ENCODE measurements at regions not wholly inside any gene's neighbourhood (a gene's known extent, or its start where the extent isn't known, plus 50 kb on each side); places are given as distances from the start of the nearest gene placed in this dataset.

DNA sequence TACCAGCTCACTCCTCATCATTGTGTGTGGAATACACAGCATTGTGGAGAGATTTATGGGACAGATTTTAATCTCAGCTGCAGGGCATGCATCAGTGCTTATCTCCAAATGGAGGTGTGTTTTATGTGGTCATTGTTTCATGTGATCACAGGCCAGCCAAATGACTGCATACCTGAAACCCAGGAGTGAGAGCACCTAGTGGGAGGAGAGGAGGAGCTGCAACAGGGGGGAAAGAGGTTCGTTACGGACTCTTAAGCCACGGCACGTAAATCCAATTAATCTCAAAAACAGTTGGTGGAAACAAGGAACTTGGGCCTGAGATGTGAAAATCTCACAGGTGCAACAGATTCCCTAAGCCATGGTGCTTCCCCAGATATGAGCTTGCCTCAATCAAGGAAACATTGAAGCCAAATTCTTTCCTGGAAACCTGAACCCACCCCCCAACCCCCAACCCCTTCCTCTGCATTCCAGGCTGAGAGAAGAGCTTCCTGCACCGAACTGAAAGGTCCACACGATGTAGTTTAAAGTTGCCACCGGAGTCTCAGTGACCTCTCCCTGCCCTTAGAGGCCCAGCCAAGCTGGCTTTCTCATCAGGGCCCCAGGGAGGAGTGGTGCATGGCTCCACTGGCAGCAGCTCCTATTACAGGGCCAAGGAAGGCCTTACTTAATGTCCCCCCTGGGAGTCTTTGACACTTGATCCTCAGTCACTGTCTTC lies 167.4 kb downstream of the C1D start:
- TF ChIP-seq, protein P1, sequence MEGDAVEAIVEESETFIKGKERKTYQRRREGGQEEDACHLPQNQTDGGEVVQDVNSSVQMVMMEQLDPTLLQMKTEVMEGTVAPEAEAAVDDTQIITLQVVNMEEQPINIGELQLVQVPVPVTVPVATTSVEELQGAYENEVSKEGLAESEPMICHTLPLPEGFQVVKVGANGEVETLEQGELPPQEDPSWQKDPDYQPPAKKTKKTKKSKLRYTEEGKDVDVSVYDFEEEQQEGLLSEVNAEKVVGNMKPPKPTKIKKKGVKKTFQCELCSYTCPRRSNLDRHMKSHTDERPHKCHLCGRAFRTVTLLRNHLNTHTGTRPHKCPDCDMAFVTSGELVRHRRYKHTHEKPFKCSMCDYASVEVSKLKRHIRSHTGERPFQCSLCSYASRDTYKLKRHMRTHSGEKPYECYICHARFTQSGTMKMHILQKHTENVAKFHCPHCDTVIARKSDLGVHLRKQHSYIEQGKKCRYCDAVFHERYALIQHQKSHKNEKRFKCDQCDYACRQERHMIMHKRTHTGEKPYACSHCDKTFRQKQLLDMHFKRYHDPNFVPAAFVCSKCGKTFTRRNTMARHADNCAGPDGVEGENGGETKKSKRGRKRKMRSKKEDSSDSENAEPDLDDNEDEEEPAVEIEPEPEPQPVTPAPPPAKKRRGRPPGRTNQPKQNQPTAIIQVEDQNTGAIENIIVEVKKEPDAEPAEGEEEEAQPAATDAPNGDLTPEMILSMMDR (IDR thresholded peaks at IDR 0.05), result no peak
- no peak for TF ChIP-seq ZFX (IDR thresholded peaks at IDR 0.05; ENCODE audit: borderline replicate concordance)
- H3K27ac ChIP-seq, result no peak overlapping the region

DNA sequence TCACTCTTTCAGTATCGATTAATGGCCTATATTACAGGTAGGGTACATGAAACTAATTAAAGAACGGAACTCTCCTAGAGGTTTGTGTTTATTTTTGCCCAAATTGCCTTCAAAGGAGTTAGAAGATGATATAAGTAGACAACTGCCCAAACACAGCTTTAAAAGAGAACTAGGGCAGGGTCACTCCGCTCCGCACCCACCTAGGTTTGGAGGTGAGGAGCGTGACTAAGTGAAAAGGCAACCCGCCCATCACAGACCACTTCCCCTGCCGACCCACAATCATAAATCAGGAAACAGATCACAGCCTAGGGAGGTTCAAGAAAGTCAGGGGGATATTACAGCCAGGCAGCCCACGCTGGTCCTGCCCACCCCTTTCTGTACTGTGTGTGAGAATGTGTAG lies 166.7 kb downstream of the C1D start:
- TF ChIP-seq, protein P1 (IDR thresholded peaks at IDR 0.05), result no peak
- no peak for TF ChIP-seq ZFX (IDR thresholded peaks at IDR 0.05; ENCODE audit: borderline replicate concordance)
- H3K27ac ChIP-seq, result no peak overlapping the region

DNA sequence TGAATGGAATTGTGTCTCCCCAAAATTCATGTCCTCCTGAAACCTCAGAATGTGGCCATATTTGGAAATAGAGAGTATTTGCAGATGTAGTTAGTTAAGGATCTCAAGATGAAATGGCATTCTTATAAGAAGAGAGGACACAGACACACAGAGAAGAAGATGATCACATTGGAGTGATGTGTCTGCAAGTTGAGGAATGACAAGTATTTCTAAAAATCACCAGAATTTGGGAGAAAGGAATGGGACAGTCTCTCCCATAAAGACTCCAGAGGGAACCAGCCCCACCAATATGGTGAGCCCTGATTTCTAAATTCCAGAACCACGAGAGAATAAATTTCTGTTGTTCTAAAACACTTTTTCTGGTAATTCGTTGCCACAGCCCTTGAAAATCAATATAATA lies 166.3 kb downstream of the C1D start:
- no peak for TF ChIP-seq ZFX (IDR thresholded peaks at IDR 0.05; ENCODE audit: borderline replicate concordance)
- TF ChIP-seq, protein P1 (IDR thresholded peaks at IDR 0.05), result no peak
- H3K27ac ChIP-seq, result no peak overlapping the region

DNA sequence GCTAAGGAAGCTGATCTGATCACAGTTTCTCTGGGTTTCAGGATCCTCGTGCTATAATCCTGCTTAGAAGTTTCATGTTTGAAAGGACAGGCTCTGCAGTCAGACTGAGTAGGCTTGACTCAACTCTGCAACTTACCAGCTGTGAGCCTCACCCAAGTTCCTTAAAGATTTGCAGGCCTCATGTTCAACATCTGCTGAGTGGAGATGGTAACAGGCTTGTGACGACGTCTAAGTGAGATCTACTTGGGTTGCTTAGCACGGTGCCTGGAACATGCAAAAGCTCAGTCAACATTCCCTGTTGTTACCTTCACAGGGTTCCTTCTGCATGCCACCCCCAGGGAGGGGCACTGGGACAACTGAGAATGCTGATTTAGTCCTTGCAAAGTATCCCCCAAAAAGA lies 164.2 kb downstream of the C1D start:
- no peak overlapping the region for H3K27ac ChIP-seq
- TF ChIP-seq ZFX (IDR thresholded peaks at IDR 0.05; ENCODE audit: borderline replicate concordance), result no peak
- TF ChIP-seq, protein P1 (IDR thresholded peaks at IDR 0.05), result no peak

DNA sequence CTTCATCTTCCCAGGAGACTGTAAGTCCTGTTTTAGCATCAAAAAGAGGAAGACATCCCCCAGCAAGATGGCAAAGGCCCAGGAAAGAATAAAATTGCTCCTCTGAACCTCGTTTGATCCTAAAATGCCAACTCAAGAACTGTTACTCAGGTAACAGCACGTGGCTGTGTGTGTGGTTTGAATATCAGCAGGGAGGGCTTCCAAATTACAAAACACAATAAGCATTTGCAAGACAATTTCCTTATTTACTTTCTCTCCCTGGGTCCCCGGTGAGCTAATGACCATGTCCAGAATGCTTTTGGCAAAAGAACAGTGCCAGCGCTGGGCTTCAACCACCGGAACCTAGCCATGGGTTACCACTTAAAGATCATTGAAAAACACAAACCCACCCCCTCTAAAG lies 163.6 kb downstream of the C1D start:
- TF ChIP-seq, protein P1 (IDR thresholded peaks at IDR 0.05), result no peak
- no peak for TF ChIP-seq ZFX (IDR thresholded peaks at IDR 0.05; ENCODE audit: borderline replicate concordance)

DNA sequence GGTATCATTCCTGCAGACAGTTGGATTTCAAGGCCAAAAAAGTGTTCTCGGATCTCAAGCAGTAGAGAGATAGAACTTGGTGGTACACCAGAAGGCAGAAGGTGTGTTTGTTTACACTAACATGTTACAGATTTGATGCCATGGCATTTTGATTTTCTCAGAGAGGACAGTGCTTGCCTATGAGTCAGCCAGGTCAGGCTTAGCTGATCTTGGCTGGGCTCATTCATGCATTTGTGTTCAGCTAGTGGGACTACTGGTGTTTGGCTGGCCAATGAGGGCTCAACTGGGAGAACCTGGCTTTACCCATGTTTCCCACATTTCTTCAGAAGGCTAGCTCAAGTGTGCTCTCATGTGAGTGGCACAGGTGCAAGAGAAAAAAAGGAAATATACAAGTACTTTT lies 162.0 kb downstream of the C1D start:
- no peak for TF ChIP-seq ZFX (IDR thresholded peaks at IDR 0.05; ENCODE audit: borderline replicate concordance)
- TF ChIP-seq, protein P1 (IDR thresholded peaks at IDR 0.05), result no peak
- H3K27ac ChIP-seq, result no peak overlapping the region

More for the DNA sequence above, 163.6 kb downstream of the C1D start:
- no peak overlapping the region for H3K27ac ChIP-seq

DNA sequence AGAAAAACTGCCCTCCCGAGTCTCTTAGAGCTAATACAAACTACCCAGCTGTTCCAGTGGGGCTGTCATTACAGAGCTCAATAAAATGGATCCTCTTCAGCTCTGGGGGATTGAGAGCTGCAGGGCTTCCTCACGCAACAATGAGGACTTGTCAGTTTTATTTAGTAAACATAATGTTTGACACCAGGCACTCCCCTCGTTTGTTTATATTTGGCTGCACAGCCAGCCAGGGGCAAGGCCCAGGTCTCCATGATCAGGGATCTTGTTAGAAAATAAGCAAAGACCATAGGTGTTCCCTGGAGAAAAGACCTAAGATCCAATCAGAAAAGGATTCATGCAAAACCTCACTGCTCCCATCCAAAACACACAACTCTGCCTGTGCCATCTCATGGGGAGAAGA lies 158.2 kb downstream of the C1D start:
- no peak for TF ChIP-seq ZFX (IDR thresholded peaks at IDR 0.05; ENCODE audit: borderline replicate concordance)
- TF ChIP-seq, protein P1 (IDR thresholded peaks at IDR 0.05), result no peak
- no peak overlapping the region for H3K27ac ChIP-seq

Measured in 22Rv1 (cell line).